EH (cell line): ENCODE measurements at regions not wholly inside any gene's neighbourhood (a gene's known extent, or its start where the extent isn't known, plus 50 kb on each side); places are given as distances from the start of the nearest gene placed in this dataset.
A peak's percentile ranks its signal among the peaks of the same experiment; 100 is the strongest.

ENCODE experiments used
- DNase-seq: peaks from one replicate; pipeline ENCODE4 v3.0.0-alpha.2; 2015; ENCODE audit warnings: low read depth

- DNase-seq = peak; percentile 99
Observed at GRCh38 chr4:54543088-54543795, 114.5 kb upstream of the KIT start.

GRCh38 chr4:54545663-54546424 is 111.9 kb upstream of the KIT start:
- peak; percentile 56 for DNase-seq

- DNase-seq = peak; percentile 15
Observed at GRCh38 chr4:54547299-54548097, 110.3 kb upstream of the KIT start.

- peak; percentile 29 for DNase-seq
Observed at GRCh38 chr4:54548098-54548620, 109.6 kb upstream of the KIT start.

DNA sequence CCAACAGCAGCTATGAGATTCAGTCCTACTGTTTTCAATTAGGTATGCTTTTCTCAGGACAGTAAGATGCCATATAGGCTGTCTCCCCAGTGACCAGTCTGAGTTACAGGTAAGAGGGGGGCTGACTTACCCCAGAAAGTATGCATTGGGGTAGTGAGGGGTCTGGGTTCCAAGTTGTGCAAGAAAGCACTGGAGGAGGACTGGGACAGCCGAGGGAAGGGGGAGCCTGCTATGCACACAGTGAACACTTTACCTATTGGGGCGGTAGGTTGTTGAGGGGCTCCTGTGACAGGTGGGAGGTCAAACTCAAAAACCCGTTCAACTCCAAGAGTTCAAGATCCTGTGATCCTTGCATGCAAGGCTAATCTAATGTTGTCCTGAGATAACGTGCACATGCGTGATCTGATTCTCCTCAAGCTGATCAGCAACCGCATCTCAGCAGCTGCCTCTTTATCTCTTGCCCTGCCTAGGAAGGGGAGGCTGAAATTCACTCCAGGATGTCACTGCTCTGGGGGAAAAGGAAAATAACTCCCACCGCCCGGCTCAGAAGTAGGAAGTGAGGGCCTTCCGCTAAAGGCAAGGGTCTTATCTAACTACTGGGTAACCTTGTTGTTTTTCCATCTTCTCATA is 108.8 kb upstream of the KIT start:
- DNase-seq = no peak

- DNase-seq = peak; percentile 78
Observed at GRCh38 chr4:54550395-54551171, 107.2 kb upstream of the KIT start.

- peak; percentile 91 for DNase-seq
Observed at GRCh38 chr4:54553001-54553400, 104.8 kb upstream of the KIT start.

- DNase-seq = no peak
Observed at GRCh38 chr4:54554339-54554990, 103.3 kb upstream of the KIT start.

- DNase-seq = no peak
Observed at GRCh38 chr4:54556051-54556450, 101.7 kb upstream of the KIT start.

- DNase-seq = no peak
Observed at GRCh38 chr4:54556587-54556986, 101.2 kb upstream of the KIT start.

DNA sequence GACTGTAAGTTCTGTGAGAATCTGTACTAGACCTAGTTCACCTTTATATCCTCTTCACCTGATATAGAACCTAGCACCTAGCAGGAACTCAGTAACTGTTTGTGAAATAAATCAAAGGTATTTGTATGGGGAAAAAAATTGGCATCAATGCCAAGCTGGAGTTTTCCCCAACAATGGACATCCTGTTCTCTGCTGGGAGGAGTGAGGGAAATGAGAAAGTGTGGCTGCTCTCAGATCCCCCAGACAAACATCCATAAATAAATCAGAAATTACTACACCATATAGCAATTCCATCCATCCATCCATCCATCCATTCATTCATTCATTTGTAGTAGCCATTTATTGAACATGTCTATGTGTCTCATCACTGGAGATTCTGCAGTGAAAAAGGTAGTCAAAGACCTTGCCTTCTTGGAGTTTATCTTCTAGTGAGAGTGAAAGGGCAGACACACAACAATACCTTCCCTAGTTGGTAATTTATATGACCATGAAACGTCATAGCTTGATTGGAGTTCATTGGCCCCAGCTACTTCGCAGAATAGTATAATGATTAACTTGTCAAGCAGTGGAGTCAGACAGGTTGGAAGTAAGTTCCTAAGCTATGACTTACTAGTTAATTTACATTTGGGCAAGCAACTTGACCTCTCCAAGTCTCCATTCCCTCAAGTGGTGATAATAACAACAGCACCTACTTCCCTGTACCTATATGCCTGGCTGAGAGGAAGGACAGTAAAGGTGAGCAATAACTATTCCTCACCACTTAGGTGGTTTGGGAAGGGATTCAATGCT is 98.7 kb upstream of the KIT start:
- DNase-seq = no peak

DNA sequence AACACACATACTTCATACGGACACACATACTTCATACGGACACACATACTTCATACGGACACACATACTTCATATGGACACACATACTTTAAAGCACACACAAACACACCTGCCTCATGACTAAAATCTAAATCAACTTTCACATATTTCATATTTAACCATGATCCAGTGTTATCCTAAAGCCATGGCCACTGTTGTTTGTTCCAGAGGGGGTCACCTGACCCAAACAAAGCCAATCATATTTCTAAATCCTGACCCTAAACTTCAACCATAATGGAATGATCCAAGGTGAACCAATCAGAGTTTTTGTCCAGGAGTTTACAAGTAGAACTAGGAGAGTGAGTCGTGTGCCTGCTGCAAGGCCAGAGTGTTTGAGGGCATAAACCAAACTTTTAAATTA is 97.2 kb upstream of the KIT start:
- no peak for DNase-seq

DNA sequence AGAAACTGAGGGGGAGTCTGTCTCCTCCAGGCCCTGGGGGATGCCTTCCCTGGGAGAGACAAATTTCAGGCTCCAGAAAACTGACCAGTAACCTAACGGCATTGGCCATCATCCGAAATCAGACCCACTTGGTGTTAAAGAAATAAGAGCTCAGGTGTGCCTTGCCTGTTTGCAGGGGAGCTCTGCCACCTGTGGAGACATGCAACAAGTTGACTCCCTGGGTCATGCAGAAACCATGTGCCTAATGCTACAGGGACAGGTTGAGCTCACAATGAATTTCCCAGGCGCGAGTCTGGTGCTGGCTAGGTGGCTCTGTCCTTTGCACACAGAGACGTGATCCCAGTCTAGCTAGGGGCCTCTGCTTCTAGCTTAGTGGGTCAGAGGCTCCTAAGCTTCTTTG is 95.8 kb upstream of the KIT start:
- no peak for DNase-seq

DNA sequence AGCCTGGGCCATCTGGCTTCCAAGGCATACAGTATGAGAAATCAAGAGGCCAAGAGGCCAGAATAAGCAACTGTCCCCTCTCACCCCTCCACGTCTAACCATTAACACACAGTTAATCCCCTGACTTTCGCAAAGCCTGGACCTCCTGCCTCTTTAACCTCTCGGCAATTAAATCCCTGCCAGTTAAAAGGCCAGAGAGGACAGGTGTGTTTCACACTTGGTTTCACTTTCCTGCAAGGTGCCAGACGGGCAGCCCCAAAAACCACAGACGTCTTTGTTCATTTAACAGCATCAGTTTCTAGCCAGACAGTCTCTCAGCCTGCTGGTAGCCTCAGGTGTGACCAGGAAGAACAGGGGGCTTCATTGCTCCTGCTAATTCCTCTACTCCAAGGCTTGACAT is 91.1 kb upstream of the KIT start:
- no peak for DNase-seq

DNA sequence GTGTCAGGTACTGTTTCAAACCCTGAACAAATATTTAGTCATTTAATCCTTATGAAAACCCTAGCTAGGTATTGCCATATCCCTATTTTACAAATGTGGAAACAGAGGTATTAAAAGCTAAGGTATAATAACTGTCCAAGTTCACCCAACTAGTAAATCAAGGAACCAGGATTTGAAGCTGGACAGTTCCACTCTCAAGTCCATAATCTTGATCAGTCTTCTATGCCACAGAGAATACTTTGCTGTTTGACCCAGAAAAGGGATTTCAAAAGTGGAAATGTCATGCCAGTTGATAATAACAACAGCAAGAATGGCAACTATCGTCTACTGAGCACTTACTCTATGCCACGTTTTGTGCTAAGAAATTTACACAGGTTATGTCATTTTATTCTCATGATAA is 90.4 kb upstream of the KIT start:
- DNase-seq = peak; percentile 10

DNA sequence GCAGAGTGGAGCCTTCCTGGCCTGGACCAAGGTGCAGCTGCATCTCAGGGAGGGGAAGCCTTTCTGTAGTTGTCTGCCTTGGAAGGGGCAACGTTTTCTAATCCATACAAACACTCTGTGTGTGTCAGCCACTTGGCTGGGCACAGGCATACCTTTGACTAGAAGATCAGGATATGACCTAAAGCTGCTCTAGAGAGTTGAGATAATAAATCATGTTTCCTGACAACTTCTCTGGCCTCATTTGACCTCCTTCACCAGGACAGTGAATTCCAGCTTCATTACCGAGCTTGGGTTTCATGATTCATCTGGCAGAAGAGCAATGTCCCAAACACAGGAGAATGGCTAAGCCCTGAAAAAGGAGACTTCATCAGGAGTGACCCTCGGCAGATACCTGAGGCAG is 89.6 kb upstream of the KIT start:
- peak; percentile 98 for DNase-seq

DNA sequence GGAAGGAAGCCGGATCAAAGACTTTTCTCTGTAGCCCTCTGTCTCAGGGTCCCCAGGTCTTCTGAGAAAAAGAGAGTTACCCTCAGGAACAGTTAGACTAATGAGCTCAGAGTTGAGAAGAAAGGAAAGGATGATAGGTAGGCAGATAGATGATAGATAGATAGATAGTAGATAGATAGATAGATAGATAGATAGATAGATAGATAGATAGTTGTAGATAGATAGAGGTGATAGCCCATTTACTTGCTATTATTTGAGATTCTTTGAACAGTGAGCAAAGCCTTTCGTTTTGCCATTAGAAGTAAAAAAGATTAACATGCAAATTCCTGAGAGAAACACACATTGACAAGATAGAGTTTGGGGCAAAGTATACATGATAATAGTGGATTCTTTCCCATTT is 86.9 kb upstream of the KIT start:
- no peak for DNase-seq

- peak; percentile 54 for DNase-seq
Observed at GRCh38 chr4:54571293-54572151, 86.2 kb upstream of the KIT start.

GRCh38 chr4:54572152-54572542 is 85.6 kb upstream of the KIT start:
- DNase-seq = no peak
